HEK293T (cell line): ENCODE measurements at regions not wholly inside any gene's neighbourhood (a gene's known extent, or its start where the extent isn't known, plus 50 kb on each side); places are given as distances from the start of the nearest gene placed in this dataset.
A peak's percentile ranks its signal among the peaks of the same experiment; 100 is the strongest.
"Not testable (repeated sequence)": the region's sequence is repeated elsewhere in the genome, so short reads cannot be mapped to it uniquely, and the experiment has no call there.

Experiments
- CTCF ChIA-PET: fragments of 350-600 bp; formaldehyde crosslinking; extraction: SDS; loops from one replicate; lab custom pipeline; 2021; ENCODE audit warnings: antibody characterized with exemption, inconsistent platforms; lab: Yijun Ruan, JAX
- POLR2A ChIA-PET: fragments of 350-600 bp; formaldehyde crosslinking; extraction: SDS; loops from one replicate; lab custom pipeline; 2020; ENCODE audit warnings: antibody characterized with exemption, inconsistent platforms; lab: Yijun Ruan, JAX
- DNase-seq: peaks from one replicate; pipeline ENCODE4 v3.0.0; 2012; ENCODE audit warnings: mixed read lengths; ENCODE audit errors: extremely low spot score
- ARNT ChIP-seq: fragments of 450-650 bp; IDR thresholded peaks from 2 replicates; pipeline ENCODE4 v1.6.1; 2017; ENCODE audit warnings: mild to moderate bottlenecking
- BHLHE40 ChIP-seq: fragments of 450-650 bp; IDR thresholded peaks from 2 replicates; pipeline ENCODE4 v1.6.1; 2016; ENCODE audit warnings: mild to moderate bottlenecking, moderate library complexity, borderline replicate concordance
- CTBP1 ChIP-seq: fragments of 450-650 bp; IDR thresholded peaks from 2 replicates; pipeline ENCODE4 v1.6.1; 2016; ENCODE audit warnings: borderline replicate concordance
- ELF4 ChIP-seq: fragments of 450-650 bp; IDR thresholded peaks from 2 replicates; pipeline ENCODE4 v1.6.1; 2017; ENCODE audit warnings: antibody characterized with exemption
- FOXA1 ChIP-seq: fragments of 450-650 bp; IDR thresholded peaks from 2 replicates; pipeline ENCODE4 v1.6.1; 2016; ENCODE audit warnings: mild to moderate bottlenecking
- FOXK2 ChIP-seq: fragments of 450-650 bp; IDR thresholded peaks from 2 replicates; pipeline ENCODE4 v1.6.1; 2016; ENCODE audit warnings: mild to moderate bottlenecking
- FOXM1 ChIP-seq: fragments of 450-650 bp; IDR thresholded peaks from 2 replicates; pipeline ENCODE4 v1.6.1; 2017; ENCODE audit warnings: mild to moderate bottlenecking, borderline replicate concordance
- HDGF ChIP-seq: fragments of 450-650 bp; IDR thresholded peaks from 2 replicates; pipeline ENCODE4 v1.6.1; 2017; ENCODE audit warnings: antibody characterized with exemption, borderline replicate concordance
- L3MBTL2 ChIP-seq: fragments of 450-650 bp; conservative IDR thresholded peaks from 2 replicates; pipeline ENCODE4 v1.6.1; 2016; ENCODE audit warnings: mild to moderate bottlenecking
- LEF1 ChIP-seq: fragments of 450-650 bp; IDR thresholded peaks from 2 replicates; pipeline ENCODE4 v1.6.1; 2017; ENCODE audit warnings: mild to moderate bottlenecking, borderline replicate concordance
- NFRKB ChIP-seq: fragments of 450-650 bp; IDR thresholded peaks from 2 replicates; pipeline ENCODE4 v1.6.1; 2016; ENCODE audit warnings: mild to moderate bottlenecking, moderate library complexity
- SP1 ChIP-seq: fragments of 450-650 bp; IDR thresholded peaks from 2 replicates; pipeline ENCODE4 v1.6.1; 2017
- SUZ12 ChIP-seq: fragments of 450-650 bp; IDR thresholded peaks from 2 replicates; pipeline ENCODE4 v1.6.1; 2016; ENCODE audit warnings: mild to moderate bottlenecking
- TARDBP ChIP-seq: fragments of 450-650 bp; IDR thresholded peaks from 2 replicates; pipeline ENCODE4 v1.6.1; 2016
- ZNF384 ChIP-seq: fragments of 450-650 bp; IDR thresholded peaks from 2 replicates; pipeline ENCODE4 v1.6.1; 2016
- TF ChIP-seq, protein P1 (sequence below): fragments of 450-650 bp; IDR thresholded peaks from 2 replicates; pipeline ENCODE4 v1.6.1; 2016

- TF ChIP-seq HDGF, result no peak
- TF ChIP-seq L3MBTL2, result no peak
- no peak for TF ChIP-seq SUZ12
- POLR2A ChIA-PET, result no interaction called here
- CTCF ChIA-PET, result no interaction called here
- DNase-seq, result no peak
These were observed 143.2 kb downstream of the CEBPB start for GRCh38 chr20:50333812-50334211.

GRCh38 chr20:50334512-50334911 lies 143.9 kb downstream of the CEBPB start:
- not testable (repeated sequence) for DNase-seq
- CTCF ChIA-PET, result interaction anchor here (0.7 kb wide), 1 partner anchor 30 kb away, joined by 3 read pairs; no protein-coding TSS in a partner anchor
- POLR2A ChIA-PET, result interaction anchor here (0.8 kb wide), 1 partner anchor 49 kb away, joined by 5 read pairs; no protein-coding TSS in a partner anchor

DNA sequence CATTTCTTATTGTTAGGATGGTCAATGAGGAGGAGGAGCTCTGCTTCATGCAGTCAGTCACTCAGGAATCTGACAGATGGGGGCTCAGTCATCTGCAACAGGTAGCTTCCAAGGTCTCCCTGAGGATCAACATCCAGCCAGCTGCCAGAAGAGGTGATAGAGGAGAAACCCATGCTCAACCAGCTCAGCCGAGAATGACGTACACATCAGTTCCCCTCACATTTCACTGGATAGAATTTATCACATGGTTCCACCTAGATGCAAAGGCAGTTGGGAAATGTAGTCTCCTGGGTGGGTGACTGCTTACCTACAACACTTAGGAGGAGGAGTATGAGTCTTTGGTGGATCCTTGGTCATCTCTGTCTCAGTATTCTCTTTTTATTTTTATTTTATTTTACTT lies 144.5 kb downstream of the CEBPB start:
- POLR2A ChIA-PET, result interaction anchor here (0.8 kb wide), 1 partner anchor 50 kb away, joined by 5 read pairs; no protein-coding TSS in a partner anchor
- peak; percentile 60 for DNase-seq
- TF ChIP-seq FOXK2 (no peak), FOXA1 (no peak), HDGF (no peak), SP1 (no peak), ELF4 (no peak), ARNT (no peak), NFRKB (no peak), TARDBP (no peak)
- TF ChIP-seq, protein P1, sequence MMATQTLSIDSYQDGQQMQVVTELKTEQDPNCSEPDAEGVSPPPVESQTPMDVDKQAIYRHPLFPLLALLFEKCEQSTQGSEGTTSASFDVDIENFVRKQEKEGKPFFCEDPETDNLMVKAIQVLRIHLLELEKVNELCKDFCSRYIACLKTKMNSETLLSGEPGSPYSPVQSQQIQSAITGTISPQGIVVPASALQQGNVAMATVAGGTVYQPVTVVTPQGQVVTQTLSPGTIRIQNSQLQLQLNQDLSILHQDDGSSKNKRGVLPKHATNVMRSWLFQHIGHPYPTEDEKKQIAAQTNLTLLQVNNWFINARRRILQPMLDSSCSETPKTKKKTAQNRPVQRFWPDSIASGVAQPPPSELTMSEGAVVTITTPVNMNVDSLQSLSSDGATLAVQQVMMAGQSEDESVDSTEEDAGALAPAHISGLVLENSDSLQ, result peak; percentile 33; the same call in 1 of the 2 replicates
- CTCF ChIA-PET, result interaction anchor here (0.7 kb wide), 1 partner anchor 29 kb away, joined by 3 read pairs; no protein-coding TSS in a partner anchor

- DNase-seq, result no peak
- CTCF ChIA-PET, result no interaction called here
- POLR2A ChIA-PET, result no interaction called here
- TF ChIP-seq LEF1 (no peak), CTBP1 (no peak), HDGF (no peak), NFRKB (no peak), L3MBTL2 (no peak), SUZ12 (no peak), ELF4 (no peak), FOXK2 (no peak), BHLHE40 (no peak), SP1 (no peak), TARDBP (no peak), FOXM1 (no peak), ZNF384 (no peak), ARNT (no peak), FOXA1 (no peak)
- TF ChIP-seq, protein P1, result no peak
These were observed 145.2 kb downstream of the CEBPB start for GRCh38 chr20:50335866-50336265.

DNA sequence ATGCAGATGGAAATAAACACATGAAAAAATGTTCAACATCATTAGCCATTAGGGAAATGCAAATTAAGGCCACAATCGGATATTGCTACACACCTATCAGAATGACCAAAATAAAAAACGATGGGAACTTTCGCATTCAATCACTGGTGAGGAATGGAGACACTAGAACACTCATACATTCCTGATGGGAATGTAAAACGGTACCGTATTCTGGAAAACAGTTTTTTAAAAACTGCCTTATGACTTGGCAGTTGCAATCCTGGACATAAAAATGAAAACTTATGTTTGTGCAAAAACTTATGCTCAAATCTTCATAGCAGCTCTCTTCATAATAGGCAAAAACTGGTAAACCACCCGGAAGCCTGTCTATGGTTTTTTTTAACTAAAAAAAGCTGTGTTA lies 146.0 kb downstream of the CEBPB start:
- ChIA-PET CTCF (no interaction called here), POLR2A (no interaction called here)
- TF ChIP-seq NFRKB (no peak), FOXK2 (no peak), CTBP1 (no peak), BHLHE40 (no peak), ELF4 (no peak), SUZ12 (no peak), TARDBP (no peak), FOXM1 (no peak), L3MBTL2 (no peak), ZNF384 (no peak)
- TF ChIP-seq, protein P1, result no peak
- no peak for DNase-seq

DNA sequence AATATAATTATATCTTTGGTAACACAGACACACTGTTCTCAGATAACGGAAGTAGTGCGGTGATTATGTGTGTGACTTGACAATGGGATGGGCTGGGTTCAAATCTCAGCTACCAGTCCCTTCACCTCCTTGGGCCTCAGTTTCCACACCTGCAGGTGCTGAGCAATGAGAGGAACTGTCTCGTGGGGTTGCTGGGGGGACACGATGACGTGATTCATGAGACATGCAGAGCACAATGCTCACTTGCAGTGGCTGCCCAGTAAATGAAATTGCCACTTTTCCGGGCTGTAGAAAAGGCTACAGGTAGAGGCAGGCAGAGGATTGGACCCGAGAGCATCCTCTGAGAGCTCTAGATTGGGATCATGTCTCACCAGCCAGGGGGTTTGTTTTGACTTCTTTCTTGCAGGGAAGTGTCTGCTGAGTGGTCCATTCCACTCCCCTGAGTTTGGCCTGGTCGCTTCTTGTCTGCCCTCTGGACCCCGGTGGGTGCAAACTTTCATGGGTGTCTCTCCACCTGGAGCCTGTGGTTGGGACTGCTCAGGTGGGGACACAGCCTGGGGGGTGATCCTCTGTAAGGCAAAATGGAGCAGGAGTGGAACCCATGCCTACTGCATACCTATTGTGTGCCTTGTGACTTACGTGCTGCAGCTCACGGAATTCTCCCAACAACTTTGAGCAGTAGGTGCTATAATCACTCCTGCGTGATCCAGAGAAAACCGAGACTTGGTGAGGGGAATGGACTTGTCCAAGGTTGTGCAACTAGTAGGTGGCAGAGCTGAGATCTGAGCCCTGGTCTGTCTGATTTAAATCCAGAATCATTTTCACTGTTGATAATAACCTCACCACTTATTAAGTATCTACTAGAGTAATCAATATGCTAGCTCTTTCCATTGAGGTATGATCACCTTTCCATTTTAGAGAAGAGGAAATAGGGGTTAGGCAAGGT lies 147.2 kb downstream of the CEBPB start:
- POLR2A ChIA-PET, result interaction anchor here (0.6 to 1.2 kb wide), 2 partner anchors 53 to 133 kb away, joined by 3 read pairs; no protein-coding TSS in a partner anchor
- DNase-seq, result no peak
- CTCF ChIA-PET, result interaction anchor here (0.8 kb wide), 1 partner anchor 16 kb away, joined by 3 read pairs; no protein-coding TSS in a partner anchor
- TF ChIP-seq FOXA1 (no peak), CTBP1 (no peak), FOXM1 (no peak), HDGF (no peak), BHLHE40 (no peak), L3MBTL2 (no peak), ARNT (no peak)
- TF ChIP-seq, protein P1, result no peak
